NK-92 (cell line): ENCODE measurements at regions not wholly inside any gene's neighbourhood (a gene's known extent, or its start where the extent isn't known, plus 50 kb on each side); places are given as distances from the start of the nearest gene placed in this dataset.

Experiments
- DNase-seq: peaks from one replicate; lab custom pipeline; 2025; ENCODE audit not compliant: unreplicated experiment; lab: John Stamatoyannopoulos, UW

- no peak for DNase-seq
Observed at GRCh38 chr12:123100882-123101281, 50.0 kb downstream of the PITPNM2 start.

- no peak for DNase-seq
Observed at GRCh38 chr12:123100450-123100849, 50.4 kb downstream of the PITPNM2 start.

GRCh38 chr12:123099560-123100192 lies 51.2 kb downstream of the PITPNM2 start:
- no peak for DNase-seq

- no peak for DNase-seq
Observed at GRCh38 chr12:123098780-123099179, 52.1 kb downstream of the PITPNM2 start.

- DNase-seq = no peak
Observed at GRCh38 chr12:123097561-123098084, 53.3 kb downstream of the PITPNM2 start.

- DNase-seq = no peak
Observed at GRCh38 chr12:123096741-123097140, 54.1 kb downstream of the PITPNM2 start.

- DNase-seq = no peak
Observed at GRCh38 chr12:123096182-123096581, 54.7 kb downstream of the PITPNM2 start.

- no peak for DNase-seq
Observed at GRCh38 chr12:123095078-123095881, 55.6 kb downstream of the PITPNM2 start.

GRCh38 chr12:123094349-123095077 lies 56.4 kb downstream of the PITPNM2 start:
- no peak for DNase-seq

GRCh38 chr12:123092866-123093265 lies 58.0 kb downstream of the PITPNM2 start:
- DNase-seq = no peak

- no peak for DNase-seq
Observed at GRCh38 chr12:123091230-123092150, 59.4 kb downstream of the PITPNM2 start.

- DNase-seq = no peak
Observed at GRCh38 chr12:123089631-123090353, 61.1 kb downstream of the PITPNM2 start.

GRCh38 chr12:123089140-123089539 lies 61.8 kb downstream of the PITPNM2 start:
- no peak for DNase-seq

- DNase-seq = no peak
Observed at GRCh38 chr12:123085730-123086487, 65.0 kb downstream of the PITPNM2 start.

- no peak for DNase-seq
Observed at GRCh38 chr12:123085066-123085465, 65.8 kb downstream of the PITPNM2 start.

- no peak for DNase-seq
Observed at GRCh38 chr12:123083661-123084571, 67.0 kb downstream of the PITPNM2 start.

GRCh38 chr12:123080634-123081033 lies 70.3 kb downstream of the PITPNM2 start:
- DNase-seq = no peak

GRCh38 chr12:123078531-123079155 lies 72.2 kb downstream of the PITPNM2 start:
- no peak for DNase-seq
